BLaER1 treated with 17β-estradiol and CSF1 and Interleukin-3, amounts not matched to agents 10 nM and 100 nM (cell line): ENCODE measurements at regions not wholly inside any gene's neighbourhood (a gene's known extent, or its start where the extent isn't known, plus 50 kb on each side); places are given as distances from the start of the nearest gene placed in this dataset.
"Not testable (repeated sequence)": the region's sequence is repeated elsewhere in the genome, so short reads cannot be mapped to it uniquely, and the experiment has no call there.

Experiments used
- H3K27ac ChIP-seq, 11 experiments: shearing (Covaris generic); formaldehyde crosslinking; 2 replicates each; pipeline ENCODE4 v1.8.1; 2022
- H3K27me3 ChIP-seq, 11 experiments: shearing (Covaris generic); formaldehyde crosslinking; 2 replicates each; pipeline ENCODE4 v1.8.1; 2022
- H3K36me3 ChIP-seq, 11 experiments: shearing (Covaris generic); formaldehyde crosslinking; 2 replicates each; pipeline ENCODE4 v1.8.1; 2022
- H3K4me1 ChIP-seq, 10 experiments: shearing (Covaris generic); formaldehyde crosslinking; 2 replicates each; pipeline ENCODE4 v1.8.1; 2022
- H3K4me2 ChIP-seq, 11 experiments: shearing (Covaris generic); formaldehyde crosslinking; 2 replicates each; pipeline ENCODE4 v1.8.1; 2022
- H3K4me3 ChIP-seq, 10 experiments: shearing (Covaris generic); formaldehyde crosslinking; 2 replicates each; pipeline ENCODE4 v1.8.1; 2022
- H3K9ac ChIP-seq, 11 experiments: shearing (Covaris generic); formaldehyde crosslinking; 2 replicates each; pipeline ENCODE4 v1.8.1; 2022
- H3K9me3 ChIP-seq, 11 experiments: shearing (Covaris generic); formaldehyde crosslinking; replicated peaks in 1 of 11; 2 replicates each; pipeline ENCODE4 v1.8.1; 2022
- H4K20me1 ChIP-seq, 11 experiments: shearing (Covaris generic); formaldehyde crosslinking; 2 replicates each; pipeline ENCODE4 v1.8.1; 2022
- Cebpa-rat ChIP-seq, 11 experiments: shearing (Covaris generic); IDR thresholded peaks; 2 replicates each; pipeline ENCODE4 v1.8.1; 2022

DNA sequence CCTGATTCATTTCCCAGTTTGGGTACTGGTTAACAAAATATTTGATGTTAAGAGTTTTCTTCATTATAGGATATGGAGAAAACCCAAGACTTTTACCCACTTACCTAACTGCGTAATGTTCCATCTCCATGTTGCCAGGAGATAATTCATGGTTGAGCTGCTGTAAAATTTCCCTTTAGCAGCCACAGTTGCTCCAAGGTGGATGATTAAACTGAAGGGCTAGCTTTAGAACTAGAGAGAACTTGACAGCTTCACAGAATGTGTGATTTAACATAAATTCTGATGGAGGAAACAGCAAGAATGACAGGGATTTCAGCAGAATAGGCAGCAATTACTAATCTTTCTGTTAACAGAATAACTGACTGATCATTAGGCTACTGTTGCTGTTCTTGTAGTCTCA is 236.1 kb downstream of the MEF2C start:
- TF ChIP-seq Cebpa-rat (IDR thresholded peaks at IDR 0.05) = no peak

DNA sequence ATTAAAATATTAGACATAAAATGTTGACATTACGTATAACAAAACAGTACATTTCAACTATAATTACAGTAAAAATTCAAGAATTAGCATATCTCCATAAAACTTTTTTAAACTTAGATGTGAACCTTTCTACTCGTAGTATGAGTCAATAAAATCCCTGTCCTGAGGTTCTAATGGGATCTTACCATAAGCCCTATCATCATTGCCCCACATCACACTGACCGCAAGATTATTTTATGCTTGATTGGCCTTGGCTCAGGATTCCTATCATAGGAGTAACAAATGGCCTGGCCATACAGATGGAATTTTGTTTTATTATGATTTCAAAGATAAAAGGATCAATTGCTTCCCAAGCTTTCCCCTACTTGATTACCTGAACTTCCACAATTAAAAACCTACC is 238.3 kb downstream of the MEF2C start:
- Histone ChIP-seq H3K27me3 (0 out of 22 replicates have a peak, but pooled peaks cover 0 to 3% (median 0%) of the 10 kb centered on the region in 11 experiments), H4K20me1 (no peaks in the 10 kb centered on the region), H3K9ac (no peak overlapping the region), H3K4me3 (no peak overlapping the region), H3K4me1 (no peaks in the 10 kb centered on the region), H3K36me3 (no peaks in the 10 kb centered on the region), H3K27ac (no peak overlapping the region), H3K4me2 (no peak overlapping the region), H3K9me3 (no peaks in the 10 kb centered on the region)
- TF ChIP-seq Cebpa-rat (IDR thresholded peaks at IDR 0.05) = no peak

More for the DNA sequence above, 236.1 kb downstream of the MEF2C start:
- Histone ChIP-seq H3K4me2 (no peak overlapping the region), H3K36me3 (no peaks in the 10 kb centered on the region), H3K4me3 (no peak overlapping the region), H3K27me3 (0 out of 22 replicates have a peak, but pooled peaks cover 0 to 3% (median 0%) of the 10 kb centered on the region in 11 experiments), H3K9me3 (no peaks in the 10 kb centered on the region), H3K27ac (no peak overlapping the region), H4K20me1 (no peaks in the 10 kb centered on the region), H3K9ac (no peak overlapping the region), H3K4me1 (no peaks in the 10 kb centered on the region)

DNA sequence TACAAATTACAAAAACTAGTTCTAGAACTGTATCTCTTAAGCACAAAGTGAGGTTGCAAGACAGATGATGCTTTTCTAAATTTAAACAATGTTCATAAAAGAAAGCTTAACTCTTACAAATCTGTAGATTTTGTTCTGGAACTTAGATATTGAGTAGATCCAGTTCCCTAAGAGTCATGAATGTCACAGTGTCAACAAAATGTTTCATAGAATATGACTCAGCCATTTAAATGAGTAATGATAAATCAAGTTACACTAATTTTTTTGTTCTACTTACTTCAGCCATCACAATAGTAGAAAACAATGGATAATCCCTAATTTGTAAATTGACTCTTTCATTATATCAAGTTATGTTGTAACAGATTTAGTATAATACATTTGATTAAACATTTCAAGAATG is 239.7 kb downstream of the MEF2C start:
- Histone ChIP-seq H3K4me2 (no peak overlapping the region), H3K27ac (no peak overlapping the region)
- TF ChIP-seq Cebpa-rat (IDR thresholded peaks at IDR 0.05) = no peak

DNA sequence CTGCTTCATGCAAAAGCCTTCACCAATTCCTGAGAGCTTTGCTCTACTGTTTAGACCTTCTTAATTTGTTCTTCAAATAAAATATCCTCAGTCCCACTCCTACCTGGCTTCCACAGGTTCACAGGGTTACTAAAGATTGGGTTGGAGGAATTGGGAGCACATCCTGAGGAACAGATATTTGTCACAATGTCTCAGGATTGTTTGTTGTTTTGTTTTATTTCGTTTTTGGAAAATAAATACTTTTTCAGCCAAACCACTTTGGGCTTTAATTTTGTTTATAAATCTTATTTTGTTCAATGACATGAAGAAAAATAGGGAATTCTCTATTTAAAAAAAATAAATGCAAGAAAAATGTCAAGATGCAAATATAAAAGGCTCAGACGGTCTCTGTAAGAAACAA is 249.0 kb downstream of the MEF2C start:
- Histone ChIP-seq H3K4me2 (no peak overlapping the region), H3K36me3 (no peaks in the 10 kb centered on the region), H3K4me3 (no peak overlapping the region), H3K9ac (no peak overlapping the region), H3K27me3 (no peaks in the 10 kb centered on the region), H4K20me1 (no peaks in the 10 kb centered on the region), H3K27ac (no peak overlapping the region), H3K4me1 (no peaks in the 10 kb centered on the region), H3K9me3 (no peaks in the 10 kb centered on the region)
- no peak for TF ChIP-seq Cebpa-rat (IDR thresholded peaks at IDR 0.05)

More for the DNA sequence above, 239.7 kb downstream of the MEF2C start:
- H3K4me3 ChIP-seq = no peak overlapping the region
- no peaks in the 10 kb centered on the region for H3K36me3 ChIP-seq
- H4K20me1 ChIP-seq = no peaks in the 10 kb centered on the region
- 0 out of 22 replicates have a peak, but pooled peaks cover 0 to 3% (median 0%) of the 10 kb centered on the region in 11 experiments for H3K27me3 ChIP-seq
- no peaks in the 10 kb centered on the region for H3K9me3 ChIP-seq
- no peaks in the 10 kb centered on the region for H3K4me1 ChIP-seq
- H3K9ac ChIP-seq = no peak overlapping the region

DNA sequence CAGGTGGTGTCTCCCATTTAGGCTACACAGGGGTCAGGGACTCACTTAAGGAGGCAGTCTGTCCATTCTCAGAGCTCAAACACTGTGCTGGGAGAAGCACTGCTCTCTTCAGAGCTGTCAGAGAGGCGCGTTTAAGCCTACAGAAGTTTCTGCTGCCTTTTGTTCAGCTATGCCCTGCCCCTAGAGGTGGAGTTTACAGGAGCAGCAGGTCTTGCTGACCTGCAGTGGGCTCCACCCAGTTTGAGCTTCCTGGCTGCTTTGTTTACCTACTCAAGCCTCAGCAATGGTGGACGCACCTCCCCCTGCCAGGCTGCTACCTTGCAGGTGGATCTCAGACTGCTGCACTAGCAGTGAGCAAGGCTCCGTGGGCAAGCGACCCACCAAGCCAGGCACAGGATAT is 260.1 kb downstream of the MEF2C start:
- H3K27me3 ChIP-seq, H3K36me3 ChIP-seq, H3K4me3 ChIP-seq, H4K20me1 ChIP-seq, H3K27ac ChIP-seq, H3K4me2 ChIP-seq, H3K4me1 ChIP-seq, H3K9ac ChIP-seq: not testable (repeated sequence)
- H3K9me3 ChIP-seq = peaks cover 0 to 17% (median 10%) of the 10 kb centered on the region in 11 experiments; a peak in 15 of 22 replicates

DNA sequence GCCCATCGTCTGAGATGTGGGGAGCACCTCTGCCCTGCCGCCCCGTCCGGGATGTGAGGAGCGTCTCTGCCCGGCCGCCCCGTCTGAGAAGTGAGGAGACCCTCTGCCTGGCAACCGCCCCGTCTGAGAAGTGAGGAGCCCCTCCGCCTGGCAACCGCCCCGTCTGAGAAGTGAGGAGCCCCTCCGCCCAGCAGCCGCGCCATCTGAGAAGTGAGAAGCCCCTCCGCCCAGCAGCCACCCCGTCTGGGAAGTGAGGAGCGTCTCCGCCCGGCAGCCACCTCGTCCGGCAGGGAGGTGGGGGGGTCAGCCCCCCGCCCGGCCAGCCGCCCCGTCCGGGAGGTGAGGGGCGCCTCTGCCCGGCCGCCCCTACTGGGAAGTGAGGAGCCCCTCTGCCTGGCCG is 267.2 kb downstream of the MEF2C start:
- H3K27me3 ChIP-seq, H3K9ac ChIP-seq, H3K4me2 ChIP-seq, H3K4me1 ChIP-seq, H3K4me3 ChIP-seq, H4K20me1 ChIP-seq, H3K36me3 ChIP-seq, H3K27ac ChIP-seq: not testable (repeated sequence)
- H3K9me3 ChIP-seq = peaks cover 8 to 19% (median 13%) of the 10 kb centered on the region in 11 experiments; a peak in 11 of 22 replicates

DNA sequence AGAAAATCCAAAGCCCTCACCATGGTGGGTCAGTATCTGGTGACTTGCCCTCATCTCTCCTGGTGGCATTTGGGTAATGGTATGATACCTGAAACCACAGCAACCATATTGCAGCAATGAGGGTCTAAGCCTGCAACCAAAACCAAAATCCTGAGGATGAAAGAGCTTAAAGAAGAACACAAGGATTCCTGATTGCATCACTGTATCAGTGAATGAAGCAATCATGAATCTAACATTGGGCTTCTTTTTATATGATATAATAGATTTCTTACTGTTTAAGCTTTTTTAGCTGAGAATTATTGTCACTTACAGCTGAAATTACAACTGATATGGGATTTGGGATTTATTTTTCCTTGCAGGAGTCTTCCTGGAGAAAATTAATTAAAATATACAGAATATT is 269.9 kb downstream of the MEF2C start:
- no peaks in the 10 kb centered on the region for H4K20me1 ChIP-seq
- no peak overlapping the region for H3K9ac ChIP-seq
- H3K9me3 ChIP-seq = peaks cover 5 to 19% (median 10%) of the 10 kb centered on the region in 11 experiments; a peak in 11 of 22 replicates
- H3K36me3 ChIP-seq = no peaks in the 10 kb centered on the region
- no peak overlapping the region for H3K4me3 ChIP-seq
- H3K4me1 ChIP-seq = no peaks in the 10 kb centered on the region
- no peak overlapping the region for H3K27ac ChIP-seq
- peak in 4 of 11 experiments; percentile 15 to 37 (median 30); a peak in 3 of 22 replicates for TF ChIP-seq Cebpa-rat (IDR thresholded peaks at IDR 0.05)
- no peak overlapping the region for H3K4me2 ChIP-seq
- H3K27me3 ChIP-seq = no peaks in the 10 kb centered on the region

DNA sequence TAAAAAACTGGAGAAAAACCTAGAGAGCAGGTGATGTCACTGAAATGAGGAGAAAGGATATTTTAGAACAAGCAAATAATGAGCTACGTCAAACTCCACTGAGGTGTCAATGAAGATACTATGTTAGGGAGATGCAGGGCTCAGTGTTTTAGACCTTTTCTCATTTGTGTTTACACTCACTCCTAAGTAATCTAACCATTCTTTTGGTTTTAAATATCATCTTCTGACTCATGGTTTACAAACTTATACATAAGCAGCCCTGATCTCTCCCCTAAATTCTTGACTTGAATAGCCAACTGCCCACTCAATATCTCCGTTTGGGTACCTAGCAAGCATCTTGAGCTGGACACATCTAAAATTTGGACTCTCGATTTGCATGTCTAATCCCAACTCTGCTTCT is 272.4 kb downstream of the MEF2C start:
- Histone ChIP-seq H3K27me3 (no peaks in the 10 kb centered on the region), H3K9me3 (peaks cover 0 to 10% (median 8%) of the 10 kb centered on the region in 11 experiments; a peak in 11 of 22 replicates), H3K9ac (no peak overlapping the region), H3K4me1 (no peaks in the 10 kb centered on the region), H3K4me2 (no peak overlapping the region), H3K4me3 (no peak overlapping the region), H4K20me1 (no peaks in the 10 kb centered on the region), H3K36me3 (no peaks in the 10 kb centered on the region), H3K27ac (no peak overlapping the region)
- no peak for TF ChIP-seq Cebpa-rat (IDR thresholded peaks at IDR 0.05)

DNA sequence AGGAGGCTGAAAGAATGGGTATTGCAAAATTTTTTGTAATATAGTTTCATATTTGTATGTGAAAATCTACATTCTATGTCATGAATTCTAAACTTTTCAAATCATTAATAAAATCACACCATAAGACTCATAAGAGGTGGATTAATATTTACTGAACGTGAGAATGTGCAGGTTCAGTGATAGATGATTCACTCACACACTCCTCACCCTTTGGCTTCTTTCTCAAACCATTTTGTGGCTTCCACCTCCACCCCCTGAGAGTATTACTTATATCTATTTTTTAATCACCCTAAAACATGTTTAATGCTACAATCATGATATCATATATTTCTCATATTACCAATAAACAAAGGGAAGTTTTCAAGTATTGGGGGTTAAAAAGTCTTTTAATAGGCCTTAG is 275.5 kb downstream of the MEF2C start:
- Histone ChIP-seq H3K4me3 (no peak overlapping the region), H4K20me1 (no peaks in the 10 kb centered on the region), H3K4me2 (no peak overlapping the region), H3K27me3 (no peaks in the 10 kb centered on the region), H3K27ac (no peak overlapping the region), H3K36me3 (no peaks in the 10 kb centered on the region), H3K4me1 (no peaks in the 10 kb centered on the region), H3K9ac (no peak overlapping the region), H3K9me3 (peaks cover 0 to 4% (median 0%) of the 10 kb centered on the region in 11 experiments; a peak in 4 of 22 replicates)
- no peak for TF ChIP-seq Cebpa-rat (IDR thresholded peaks at IDR 0.05)

DNA sequence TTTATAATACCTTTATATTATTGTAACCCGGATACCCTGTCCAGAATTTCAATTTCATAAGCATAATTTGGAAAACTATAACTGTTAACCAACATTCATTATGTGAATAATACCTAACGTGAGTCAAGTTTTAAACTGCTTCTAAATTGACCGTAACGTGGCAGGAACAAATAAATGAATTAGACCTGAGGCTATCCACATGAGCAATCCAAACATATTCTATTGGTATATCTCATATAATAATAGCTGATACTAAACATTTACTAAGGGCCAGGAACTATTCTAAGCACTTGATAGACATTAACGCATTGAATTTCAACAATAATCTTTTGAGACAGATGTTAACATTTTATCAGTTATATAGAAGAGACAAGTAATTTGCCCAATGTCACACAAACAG is 276.4 kb downstream of the MEF2C start:
- Histone ChIP-seq H3K4me1 (no peaks in the 10 kb centered on the region), H3K27ac (no peak overlapping the region), H3K9ac (no peak overlapping the region), H3K4me3 (no peak overlapping the region), H3K27me3 (no peaks in the 10 kb centered on the region), H3K4me2 (no peak overlapping the region), H3K9me3 (peaks cover 0 to 5% (median 0%) of the 10 kb centered on the region in 11 experiments; a peak in 4 of 22 replicates), H3K36me3 (no peaks in the 10 kb centered on the region), H4K20me1 (no peaks in the 10 kb centered on the region)
- TF ChIP-seq Cebpa-rat (IDR thresholded peaks at IDR 0.05) = no peak
